ENCODE measurements at regions not wholly inside any gene's neighbourhood (a gene's known extent, or its start where the extent isn't known, plus 50 kb on each side); places are given as distances from the start of the nearest gene placed in this dataset.
"Not testable (repeated sequence)": the region's sequence is repeated elsewhere in the genome, so short reads cannot be mapped to it uniquely, and the experiment has no call there.

- no peak for DNase-seq
Measured at GRCh38 chr5:114060866-114061265, 301.0 kb upstream of the KCNN2 start.

- DNase-seq, result no peak
Measured at GRCh38 chr5:114062932-114063867, 298.7 kb upstream of the KCNN2 start.

- DNase-seq, result no peak
Measured at GRCh38 chr5:114065912-114066311, 296.0 kb upstream of the KCNN2 start.

- DNase-seq, result no peak
Measured at GRCh38 chr5:114070093-114070722, 291.7 kb upstream of the KCNN2 start.

- DNase-seq, result no peak
Measured at GRCh38 chr5:114089259-114089658, 272.6 kb upstream of the KCNN2 start.

- no peak for DNase-seq
Measured at GRCh38 chr5:114097570-114097969, 264.3 kb upstream of the KCNN2 start.

GRCh38 chr5:114099161-114099560 is 262.7 kb upstream of the KCNN2 start:
- DNase-seq, result no peak

GRCh38 chr5:114101153-114101552 is 260.7 kb upstream of the KCNN2 start:
- no peak for DNase-seq

- no peak for DNase-seq
Measured at GRCh38 chr5:114113604-114114003, 248.3 kb upstream of the KCNN2 start.

GRCh38 chr5:114116981-114117380 is 244.9 kb upstream of the KCNN2 start:
- no peak for DNase-seq

- DNase-seq, result no peak
Measured at GRCh38 chr5:114118511-114118910, 243.4 kb upstream of the KCNN2 start.

GRCh38 chr5:114120166-114120565 is 241.7 kb upstream of the KCNN2 start:
- DNase-seq, result no peak

- DNase-seq, result no peak
Measured at GRCh38 chr5:114122852-114123251, 239.0 kb upstream of the KCNN2 start.

- DNase-seq, result no peak
Measured at GRCh38 chr5:114123654-114124053, 238.2 kb upstream of the KCNN2 start.

GRCh38 chr5:114146398-114146797 is 215.5 kb upstream of the KCNN2 start:
- no peak for DNase-seq

- no peak for DNase-seq
Measured at GRCh38 chr5:114148253-114148652, 213.6 kb upstream of the KCNN2 start.

GRCh38 chr5:114148728-114149127 is 213.1 kb upstream of the KCNN2 start:
- not testable (repeated sequence) for DNase-seq

GRCh38 chr5:114152656-114153360 is 209.1 kb upstream of the KCNN2 start:
- DNase-seq, result no peak

GRCh38 chr5:114153392-114153791 is 208.5 kb upstream of the KCNN2 start:
- no peak for DNase-seq

GRCh38 chr5:114153833-114154232 is 208.0 kb upstream of the KCNN2 start:
- DNase-seq, result no peak

- no peak for DNase-seq
Measured at GRCh38 chr5:114166081-114166480, 195.8 kb upstream of the KCNN2 start.

- DNase-seq, result no peak
Measured at GRCh38 chr5:114174131-114174530, 187.7 kb upstream of the KCNN2 start.

- DNase-seq, result no peak
Measured at GRCh38 chr5:114174837-114175236, 187.0 kb upstream of the KCNN2 start.

- no peak for DNase-seq
Measured at GRCh38 chr5:114176356-114176755, 185.5 kb upstream of the KCNN2 start.
